ENCODE measurements at regions not wholly inside any gene's neighbourhood (a gene's known extent, or its start where the extent isn't known, plus 50 kb on each side); places are given as distances from the start of the nearest gene placed in this dataset.

GRCh38 chr17:77300016-77300686 is 159.4 kb downstream of the SEC14L1 start:
- TF ChIP-seq CTCF (IDR thresholded peaks at IDR 0.05), result no peak
- TF ChIP-seq POLR2A (IDR thresholded peaks at IDR 0.05), result no peak
- TF ChIP-seq EP300 (IDR thresholded peaks at IDR 0.05), result no peak
